Adipocyte (in vitro differentiated cells): ENCODE measurements at regions not wholly inside any gene's neighbourhood (a gene's known extent, or its start where the extent isn't known, plus 50 kb on each side); places are given as distances from the start of the nearest gene placed in this dataset.
A peak's percentile ranks its signal among the peaks of the same experiment; 100 is the strongest.

Source experiments
- DNase-seq: peaks from one replicate; pipeline ENCODE4 v3.0.0-alpha.2; 2015; ENCODE audit warnings: low read depth
- H3K27me3 ChIP-seq: replicated peaks from 2 replicates; pipeline ENCODE4 v1.7.0; 2013; ENCODE audit warnings: mild to moderate bottlenecking, low read length, moderate library complexity; ENCODE audit not compliant: control insufficient read depth, insufficient read depth
- H3K36me3 ChIP-seq: 2 replicates; pipeline ENCODE4 v1.7.0; 2013; ENCODE audit warnings: low read length, mild to moderate bottlenecking, moderate library complexity; ENCODE audit not compliant: control insufficient read depth, insufficient read depth, severe bottlenecking
- H3K4me1 ChIP-seq: 2 replicates; pipeline ENCODE4 v1.7.0; 2013; ENCODE audit warnings: mild to moderate bottlenecking, low read length, moderate library complexity; ENCODE audit not compliant: control insufficient read depth, insufficient read depth
- H3K4me3 ChIP-seq: 2 replicates; pipeline ENCODE4 v1.7.0; 2013; ENCODE audit warnings: mild to moderate bottlenecking, low read length, moderate library complexity
- H3K9ac ChIP-seq: 2 replicates; pipeline ENCODE4 v1.7.0; 2013; ENCODE audit warnings: mild to moderate bottlenecking, low read length, moderate library complexity
- H3K9me3 ChIP-seq: 2 replicates; pipeline ENCODE4 v1.7.0; 2013; ENCODE audit warnings: mild to moderate bottlenecking, low read length, moderate library complexity; ENCODE audit not compliant: control insufficient read depth

DNA sequence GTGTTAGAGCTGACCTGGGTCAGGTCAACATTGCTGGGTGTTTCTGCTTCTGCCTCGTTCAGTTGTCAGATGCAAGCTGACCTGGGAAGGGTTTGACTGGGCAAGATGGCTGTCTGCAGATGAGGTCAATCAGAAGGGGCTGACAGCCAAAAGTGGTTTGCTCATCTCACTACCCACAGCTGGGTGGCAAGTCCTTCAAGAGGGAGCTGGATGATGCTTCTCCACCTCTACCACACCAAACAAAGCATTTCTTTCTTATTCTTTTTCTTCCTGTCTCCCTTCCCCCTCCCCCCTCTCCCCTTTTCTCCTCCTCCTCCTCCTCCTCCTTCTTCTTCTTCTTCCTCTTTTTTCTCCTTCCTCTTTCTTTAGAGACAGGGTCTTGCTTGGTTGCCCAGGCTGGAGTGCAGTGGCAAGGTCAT lies 268.2 kb upstream of the PLEKHG7 start:
- Histone ChIP-seq H3K9me3 (no peaks in the 10 kb centered on the region), H3K27me3 (no peaks in the 10 kb centered on the region), H3K4me3 (no peak overlapping the region), H3K36me3 (no peaks in the 10 kb centered on the region), H3K9ac (no peak overlapping the region), H3K4me1 (peaks cover 33% of the 10 kb centered on the region)
- no peak for DNase-seq

DNA sequence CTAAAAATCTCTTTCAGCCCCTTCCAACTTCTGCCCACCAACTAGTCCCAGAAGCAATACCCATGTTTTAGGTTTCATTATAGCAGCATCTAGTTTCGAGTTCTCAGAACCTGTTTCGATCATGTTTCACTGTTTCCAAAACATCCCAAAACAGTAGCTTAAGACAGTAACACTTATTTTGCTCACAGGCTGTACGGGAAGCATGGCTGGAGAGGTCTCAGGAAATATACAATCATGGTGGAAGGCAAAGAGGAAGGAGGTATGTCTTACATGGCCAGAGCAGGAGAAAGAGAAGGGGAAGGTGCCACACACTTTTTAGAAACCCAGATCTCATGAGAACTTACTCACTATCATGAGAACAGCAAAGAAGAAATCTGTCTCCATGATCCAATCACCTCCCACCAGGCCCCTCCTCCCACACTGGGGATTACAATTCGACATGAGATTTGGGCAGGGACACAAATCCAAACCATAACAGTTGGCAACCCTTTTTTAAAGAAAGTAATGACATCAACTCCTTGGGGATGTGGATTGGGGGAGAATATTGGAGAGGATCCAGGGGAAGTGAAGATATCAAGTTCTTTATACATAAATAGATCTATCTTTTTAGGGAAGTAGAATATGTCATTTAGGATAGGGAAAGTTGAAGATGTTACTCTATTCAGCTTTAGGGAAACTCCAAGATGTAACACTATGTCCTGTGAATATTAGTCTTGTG lies 269.9 kb upstream of the PLEKHG7 start:
- no peaks in the 10 kb centered on the region for H3K36me3 ChIP-seq
- DNase-seq = no peak
- no peaks in the 10 kb centered on the region for H3K27me3 ChIP-seq
- no peak overlapping the region for H3K4me3 ChIP-seq
- peaks cover 16% of the 10 kb centered on the region for H3K4me1 ChIP-seq
- H3K9ac ChIP-seq = no peak overlapping the region
- H3K9me3 ChIP-seq = no peaks in the 10 kb centered on the region

DNA sequence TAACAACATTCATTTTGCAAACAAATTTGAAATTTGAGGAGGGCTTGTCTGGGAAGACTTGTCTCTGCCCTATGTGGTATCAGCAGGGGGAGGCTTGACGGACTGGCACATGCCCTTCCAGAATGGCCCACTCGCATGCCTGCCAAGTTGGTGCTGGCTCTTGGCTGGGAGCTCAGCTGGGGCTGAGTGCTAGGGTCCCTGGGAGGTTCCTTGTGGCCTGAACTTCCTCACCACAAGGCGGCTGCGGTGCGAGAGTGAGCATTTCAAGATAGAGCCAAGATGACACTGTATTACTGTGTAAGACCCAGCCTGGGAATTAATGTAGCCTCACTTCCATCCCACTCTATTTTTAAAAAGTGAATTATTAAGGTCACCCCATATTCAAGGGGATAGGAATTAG lies 271.6 kb upstream of the PLEKHG7 start:
- no peaks in the 10 kb centered on the region for H3K27me3 ChIP-seq
- H3K9me3 ChIP-seq = no peaks in the 10 kb centered on the region
- H3K4me1 ChIP-seq = no peaks in the 10 kb centered on the region
- H3K9ac ChIP-seq = no peak overlapping the region
- H3K36me3 ChIP-seq = no peaks in the 10 kb centered on the region
- no peak for DNase-seq
- H3K4me3 ChIP-seq = no peak overlapping the region

DNA sequence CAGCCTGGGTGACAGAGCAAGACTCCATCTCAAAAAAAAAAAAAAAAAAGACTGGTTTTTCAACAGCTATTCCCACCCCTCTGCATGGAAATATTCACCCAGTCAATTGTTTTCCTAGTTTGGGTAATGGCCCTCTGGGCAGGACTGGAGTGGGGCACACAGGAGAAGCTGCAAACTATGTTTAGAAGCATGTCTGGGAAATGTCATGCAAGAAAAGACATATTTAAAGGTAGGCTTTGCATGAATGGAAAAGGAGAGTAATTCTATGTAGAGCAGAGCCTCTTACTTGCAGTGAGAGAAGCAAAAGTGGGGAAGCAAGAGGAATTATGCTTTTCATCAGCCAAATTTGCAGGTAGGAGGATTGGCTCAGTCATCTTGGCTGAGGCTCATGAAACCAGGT lies 276.5 kb upstream of the PLEKHG7 start:
- H3K4me3 ChIP-seq = no peak overlapping the region
- peaks cover 4% of the 10 kb centered on the region for H3K4me1 ChIP-seq
- H3K27me3 ChIP-seq = no peaks in the 10 kb centered on the region
- DNase-seq = no peak
- no peak overlapping the region for H3K9ac ChIP-seq
- H3K9me3 ChIP-seq = no peaks in the 10 kb centered on the region
- H3K36me3 ChIP-seq = no peaks in the 10 kb centered on the region

DNA sequence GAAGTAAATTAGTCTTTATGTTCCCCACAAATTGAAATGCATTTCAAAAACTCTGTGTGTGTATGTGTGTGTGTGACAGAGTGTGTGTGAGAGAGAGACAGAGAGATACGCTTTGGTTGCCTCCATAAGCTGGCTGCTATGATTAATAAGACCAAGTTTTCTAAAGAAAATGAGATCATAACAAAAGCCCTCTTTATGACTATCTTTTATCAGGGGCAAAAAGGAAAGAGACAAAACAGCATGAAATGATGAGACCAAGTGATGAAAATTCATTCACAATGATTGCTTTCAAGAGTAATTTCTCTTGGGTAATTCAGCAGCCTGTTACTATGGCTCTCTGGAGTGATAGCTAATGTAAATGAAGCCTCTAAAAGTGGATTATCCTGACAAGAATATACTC lies 277.6 kb upstream of the PLEKHG7 start:
- Histone ChIP-seq H3K4me1 (peaks cover 4% of the 10 kb centered on the region), H3K9me3 (no peaks in the 10 kb centered on the region), H3K27me3 (no peaks in the 10 kb centered on the region), H3K36me3 (no peaks in the 10 kb centered on the region), H3K9ac (no peak overlapping the region), H3K4me3 (no peak overlapping the region)
- DNase-seq = no peak

DNA sequence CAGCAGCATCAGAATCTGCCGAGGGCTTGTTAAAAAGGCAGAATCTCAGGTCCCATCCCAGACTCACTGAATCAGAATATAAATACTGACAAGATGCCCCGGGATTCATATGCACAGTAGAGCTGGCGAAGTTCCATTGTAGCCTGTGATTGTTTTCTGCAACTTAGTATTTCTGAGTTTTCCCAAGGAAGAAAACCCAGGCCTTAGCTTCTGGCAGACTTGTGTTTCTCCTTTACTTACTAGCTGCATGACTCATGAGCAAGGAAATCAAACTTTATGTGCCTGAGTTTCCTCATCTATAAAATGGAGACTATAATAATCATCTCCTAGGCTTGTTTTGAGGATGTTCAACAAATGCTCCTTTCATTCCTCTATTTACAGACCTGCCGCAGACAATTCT lies 278.5 kb upstream of the PLEKHG7 start:
- no peak overlapping the region for H3K9ac ChIP-seq
- H3K27me3 ChIP-seq = no peaks in the 10 kb centered on the region
- H3K4me3 ChIP-seq = no peak overlapping the region
- peak; percentile 42 for DNase-seq
- no peaks in the 10 kb centered on the region for H3K9me3 ChIP-seq
- peaks cover 9% of the 10 kb centered on the region for H3K4me1 ChIP-seq
- H3K36me3 ChIP-seq = no peaks in the 10 kb centered on the region

DNA sequence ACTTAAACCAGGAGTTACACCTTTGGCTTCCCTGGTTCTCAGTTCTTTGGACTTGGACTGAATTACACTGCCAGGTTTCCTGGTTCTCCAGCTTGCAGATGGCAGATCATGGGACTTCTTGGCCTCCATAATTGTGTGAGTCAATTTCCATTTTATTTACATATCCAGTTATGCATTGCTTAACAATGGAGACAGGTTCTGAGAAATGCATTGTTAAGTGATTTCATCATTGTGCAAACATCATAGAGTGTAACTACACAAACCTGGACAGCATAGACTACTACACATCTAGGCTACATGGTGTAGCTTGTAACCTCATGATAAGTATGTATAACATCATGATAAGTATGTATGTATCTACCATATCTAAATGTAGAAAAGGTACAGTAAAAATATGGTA lies 276.1 kb upstream of the BTG1 start:
- Histone ChIP-seq H3K27me3 (no peaks in the 10 kb centered on the region), H3K4me1 (peaks cover 18% of the 10 kb centered on the region), H3K4me3 (no peak overlapping the region), H3K9ac (no peak overlapping the region), H3K36me3 (no peaks in the 10 kb centered on the region), H3K9me3 (no peaks in the 10 kb centered on the region)
- peak; percentile 43 for DNase-seq

DNA sequence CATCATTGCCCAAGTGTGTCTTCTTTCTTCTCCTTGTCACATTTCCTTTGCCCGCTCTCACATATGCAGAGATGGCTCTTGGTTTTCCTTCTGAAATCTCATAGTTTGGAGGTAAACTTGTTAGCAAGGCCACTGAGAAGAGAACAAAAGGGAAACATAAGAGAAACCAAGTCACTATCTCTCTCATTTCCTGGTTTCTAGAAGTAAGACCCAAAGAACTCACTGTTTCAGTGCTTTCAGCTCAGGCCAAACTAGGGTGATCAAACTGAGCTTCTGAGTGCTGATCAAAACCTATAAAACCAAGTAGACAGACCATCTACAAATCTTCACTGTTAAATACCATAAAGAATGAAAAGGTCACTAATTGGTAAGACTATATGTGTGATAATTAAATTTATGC lies 275.4 kb upstream of the BTG1 start:
- Histone ChIP-seq H3K4me3 (no peak overlapping the region), H3K4me1 (peaks cover 18% of the 10 kb centered on the region), H3K9ac (no peak overlapping the region), H3K9me3 (no peaks in the 10 kb centered on the region), H3K27me3 (no peaks in the 10 kb centered on the region), H3K36me3 (no peaks in the 10 kb centered on the region)
- no peak for DNase-seq

DNA sequence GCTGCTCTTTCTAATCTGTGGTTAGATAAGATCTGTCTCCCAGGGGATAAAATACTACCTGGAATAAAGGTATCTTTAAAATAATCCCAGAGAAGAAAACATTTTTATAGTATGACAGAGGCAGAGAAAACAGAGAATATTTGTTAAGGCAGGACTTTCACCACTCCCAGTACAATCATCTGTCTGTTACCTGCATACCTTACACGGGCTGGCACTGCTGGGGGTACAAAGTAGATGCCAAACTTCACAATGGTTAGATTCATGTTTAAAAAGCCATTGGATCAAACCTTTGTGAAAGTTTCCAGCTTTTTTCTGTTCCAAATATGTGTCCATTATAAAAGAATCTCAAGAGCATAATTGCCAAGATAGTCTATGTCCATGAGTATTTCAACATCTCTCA lies 273.6 kb upstream of the BTG1 start:
- no peak overlapping the region for H3K9ac ChIP-seq
- H3K9me3 ChIP-seq = no peaks in the 10 kb centered on the region
- peaks cover 24% of the 10 kb centered on the region for H3K4me1 ChIP-seq
- DNase-seq = peak; percentile 27
- no peaks in the 10 kb centered on the region for H3K27me3 ChIP-seq
- no peaks in the 10 kb centered on the region for H3K36me3 ChIP-seq
- no peak overlapping the region for H3K4me3 ChIP-seq

DNA sequence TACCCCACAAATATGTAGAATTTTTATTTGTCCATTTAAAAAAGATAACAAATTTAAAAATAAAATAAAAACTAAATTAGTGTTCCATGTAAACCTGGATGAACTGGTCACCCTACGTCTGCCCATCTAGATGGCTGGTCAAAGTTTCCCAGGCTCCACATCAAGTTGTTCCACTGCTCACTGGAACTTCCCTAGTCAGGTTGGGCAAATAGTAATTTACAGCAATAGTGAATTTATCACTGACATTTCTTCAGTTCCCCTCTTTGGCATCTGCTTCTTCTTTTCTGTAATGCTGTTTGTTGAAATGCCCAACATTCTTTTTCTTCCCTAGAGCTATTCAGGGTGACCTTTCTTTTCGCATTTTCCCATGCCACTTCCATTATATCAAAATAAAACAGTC lies 272.7 kb upstream of the BTG1 start:
- peaks cover 22% of the 10 kb centered on the region for H3K4me1 ChIP-seq
- H3K9ac ChIP-seq = no peak overlapping the region
- H3K4me3 ChIP-seq = no peak overlapping the region
- no peaks in the 10 kb centered on the region for H3K27me3 ChIP-seq
- DNase-seq = no peak
- H3K36me3 ChIP-seq = no peaks in the 10 kb centered on the region
- H3K9me3 ChIP-seq = no peaks in the 10 kb centered on the region

DNA sequence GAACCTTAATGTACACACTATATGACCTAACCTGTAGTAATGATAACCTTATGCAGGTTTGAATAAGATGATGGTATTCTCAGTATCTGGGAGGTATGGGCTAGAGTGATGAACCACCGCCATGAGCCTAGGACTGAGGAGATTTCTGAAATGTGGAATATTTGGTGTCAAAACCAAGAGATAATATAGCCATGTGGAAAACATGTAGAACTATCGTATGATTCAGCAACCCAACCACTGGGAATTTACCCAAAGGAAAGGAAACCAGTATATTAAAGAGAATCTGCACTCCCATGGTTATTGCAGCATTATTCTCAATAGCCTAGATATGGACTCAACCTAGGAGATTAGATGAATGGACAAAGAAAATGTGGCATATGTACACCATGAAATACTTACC lies 271.7 kb upstream of the BTG1 start:
- Histone ChIP-seq H3K9me3 (no peaks in the 10 kb centered on the region), H3K9ac (no peak overlapping the region), H3K27me3 (no peaks in the 10 kb centered on the region), H3K4me1 (peaks cover 28% of the 10 kb centered on the region), H3K36me3 (no peaks in the 10 kb centered on the region), H3K4me3 (no peak overlapping the region)
- DNase-seq = no peak

DNA sequence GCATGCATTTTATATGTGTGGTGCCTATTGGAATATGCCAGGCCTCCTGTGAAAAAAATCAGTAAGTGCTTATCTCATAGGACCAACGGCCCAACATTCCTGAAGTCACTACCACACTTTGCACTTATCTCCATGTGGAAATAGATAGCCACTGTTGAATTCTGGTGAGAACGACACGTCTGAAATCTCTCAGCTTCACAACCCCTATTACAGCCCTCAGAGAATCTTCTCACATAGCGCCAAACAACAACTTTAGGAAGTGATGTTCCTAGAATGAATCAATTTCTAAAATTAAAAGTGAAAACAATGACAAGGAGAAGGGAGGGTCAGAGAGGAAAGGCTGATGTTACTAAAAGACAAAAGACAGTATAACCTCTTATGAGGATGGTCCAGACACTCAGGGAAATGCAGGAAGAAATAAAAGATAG lies 270.8 kb upstream of the BTG1 start:
- Histone ChIP-seq H3K36me3 (no peaks in the 10 kb centered on the region), H3K9me3 (no peaks in the 10 kb centered on the region), H3K4me1 (peaks cover 28% of the 10 kb centered on the region), H3K4me3 (no peak overlapping the region), H3K27me3 (no peaks in the 10 kb centered on the region), H3K9ac (no peak overlapping the region)
- no peak for DNase-seq
